ENCODE measurements at regions not wholly inside any gene's neighbourhood (a gene's known extent, or its start where the extent isn't known, plus 50 kb on each side); places are given as distances from the start of the nearest gene placed in this dataset.

GRCh38 chr15:93920204-93920603 is 311.2 kb upstream of the MCTP2 start:
- TF ChIP-seq CTCF (IDR thresholded peaks at IDR 0.05; ENCODE audit: borderline replicate concordance, extremely low read depth, low read length, poor library complexity, severe bottlenecking) (no peak), EZH2 (IDR thresholded peaks at IDR 0.05; ENCODE audit: borderline replicate concordance, low read depth, low read length, severe bottlenecking) (no peak)
